Pancreas (tissue), 10 donors: ENCODE measurements at regions not wholly inside any gene's neighbourhood (a gene's known extent, or its start where the extent isn't known, plus 50 kb on each side); places are given as distances from the start of the nearest gene placed in this dataset.
A peak's percentile ranks its signal among the peaks of the same experiment; 100 is the strongest.

Source experiments
- ATAC-seq, 4 donors: fragments of 200-7000 bp; cut with Tn5 transposase; one replicate each; pipeline versions ENCODE4 v1.8.0 to v1.9.1; 2020; ENCODE audit warnings: mild to moderate bottlenecking in 4 of 4, moderate library complexity in 4 of 4
- DNase-seq, 6 donors: peaks; one replicate each; pipeline ENCODE4 v3.0.0-alpha.2; 2020
- FAIRE-seq: peaks from 2 replicates; lab custom pipeline; 2012; peaks lifted over from hg19 to GRCh38; lab: Jason Lieb, UNC
- H3K27ac ChIP-seq, 4 donors: fragments of 200-600 bp; sonication (generic); 1 replicate in 3 of 4; 2 replicates in 1 of 4; pipeline versions ENCODE4 v1.5.0 to v1.8.0; 2020
- H3K27me3 ChIP-seq, 4 donors: fragments of 200-600 bp; one replicate each; pipeline ENCODE4 v1.8.0; 2021
- H3K36me3 ChIP-seq, 3 donors: fragments of 200-600 bp; sonication (generic) in 1 of 3; one replicate each; pipeline versions ENCODE4 v1.5.0 to v1.8.0; 2020 to 2021
- H3K4me1 ChIP-seq, 3 donors: fragments of 200-600 bp; one replicate each; pipeline ENCODE4 v1.8.0; 2021
- H3K4me3 ChIP-seq, 4 donors: fragments of 200-600 bp; sonication (generic) in 2 of 4; one replicate each; pipeline versions ENCODE4 v1.5.0 to v1.8.0; 2020 to 2021
- H3K9me3 ChIP-seq, 4 donors: fragments of 200-600 bp; one replicate each; pipeline ENCODE4 v1.8.0; 2021
- CTCF ChIP-seq, 4 donors: fragments of 200-600 bp; sonication (generic) in 3 of 4; IDR thresholded peaks; one replicate each; pipeline versions ENCODE4 v1.5.0 to v1.8.0; 2021; ENCODE audit warnings: antibody characterized with exemption in 4 of 4
- WGBS, 2 donors: extraction: QIAGEN DNeasy Blood & Tissue Kit; methylation state at CpG; one replicate each; pipeline ENCODE4 v1.1.7; 2013; 5-methylcytosine and 5-hydroxymethylcytosine counted together
- intact Hi-C, 3 donors: fragments of 100-400 bp; cut with DNase I; formaldehyde crosslinking; loops; one replicate each; pipeline versions ENCODE4 v1.11.1 to v1.14.2; 2022
- donor health status: healthy with polysubstance abuse.
- donor health status: DM: no; HTN: no; CAD: no; lungs with moderate emphysema.
- donor health status: DM: no; HTN: no; CAD: no.
- donor health status: control.
- donor health status: control.
- donor health status: Bipolar disorder and iron deficiency.
- donor health status: DM: yes; HTN: yes; CAD: no.
- donor health status: DM: no; HTN: no; CAD: no.
- donor health status: DM: no; HTN: no; CAD: no.
- donor health status: DM: yes; HTN: yes; CAD: no.

- no peak overlapping the region for H3K27ac ChIP-seq
- intact Hi-C loops: no loop called here
- no peaks in the 10 kb centered on the region for H3K4me1 ChIP-seq
- ATAC-seq: no peak
- 84 to 90% methylated on average over 39 to 40 of the region's 40 CpGs for WGBS, 2 donors
- no peak for FAIRE-seq
- peak in 2 of 6 donors; percentile 5 to 44 for DNase-seq
- no peaks in the 10 kb centered on the region for H3K36me3 ChIP-seq
- no peaks in the 10 kb centered on the region for H3K9me3 ChIP-seq
- no peak for TF ChIP-seq CTCF (IDR thresholded peaks at IDR 0.05)
- no peaks in the 10 kb centered on the region for H3K27me3 ChIP-seq
- H3K4me3 ChIP-seq: no peak overlapping the region
Observed at GRCh38 chr6:170212956-170213636, 77.8 kb downstream of the DLL1 start.

- intact Hi-C loops: no loop called here
- Histone ChIP-seq H3K27ac (no peak overlapping the region), H3K4me1 (no peaks in the 10 kb centered on the region), H3K27me3 (no peaks in the 10 kb centered on the region), H3K36me3 (no peaks in the 10 kb centered on the region), H3K9me3 (no peaks in the 10 kb centered on the region), H3K4me3 (no peak overlapping the region)
- 88% methylated on average over 23 of the region's 23 CpGs for WGBS, 2 donors
- no peak for FAIRE-seq
- ATAC-seq: no peak
- no peak for TF ChIP-seq CTCF (IDR thresholded peaks at IDR 0.05)
- DNase-seq: peak in 2 of 6 donors; percentile 2 to 36
Observed at GRCh38 chr6:170212051-170212756, 78.7 kb downstream of the DLL1 start.

- no peak for FAIRE-seq
- peak in 1 of 6 donors; percentile 12 for DNase-seq
Observed at GRCh38 chr6:170211404-170212025, 79.4 kb downstream of the DLL1 start.

GRCh38 chr6:170210651-170211403, 80.1 kb downstream of the DLL1 start:
- ATAC-seq (no peak), FAIRE-seq (no peak), DNase-seq (peak in 2 of 6 donors; percentile 3 to 39)
- WGBS, 2 donors: 75 to 76% methylated on average over 11 of the region's 11 CpGs
- Histone ChIP-seq H3K4me1 (no peaks in the 10 kb centered on the region), H3K4me3 (no peak overlapping the region), H3K27me3 (no peaks in the 10 kb centered on the region), H3K9me3 (no peaks in the 10 kb centered on the region), H3K36me3 (no peaks in the 10 kb centered on the region), H3K27ac (no peak overlapping the region)
- no peak for TF ChIP-seq CTCF (IDR thresholded peaks at IDR 0.05)
- intact Hi-C loops: no loop called here

More at GRCh38 chr6:170211404-170212025, 79.4 kb downstream of the DLL1 start:
- ATAC-seq: no peak
- 83 to 85% methylated on average over 14 of the region's 14 CpGs for WGBS, 2 donors
- no peaks in the 10 kb centered on the region for H3K27me3 ChIP-seq
- intact Hi-C loops: no loop called here
- no peaks in the 10 kb centered on the region for H3K9me3 ChIP-seq
- no peak overlapping the region for H3K27ac ChIP-seq
- H3K4me1 ChIP-seq: no peaks in the 10 kb centered on the region
- H3K4me3 ChIP-seq: no peak overlapping the region
- no peak for TF ChIP-seq CTCF (IDR thresholded peaks at IDR 0.05)
- H3K36me3 ChIP-seq: no peaks in the 10 kb centered on the region
